ENCODE measurements at regions not wholly inside any gene's neighbourhood (a gene's known extent, or its start where the extent isn't known, plus 50 kb on each side); places are given as distances from the start of the nearest gene placed in this dataset.
A peak's percentile ranks its signal among the peaks of the same experiment; 100 is the strongest.
"Not testable (repeated sequence)": the region's sequence is repeated elsewhere in the genome, so short reads cannot be mapped to it uniquely, and the experiment has no call there.

DNA sequence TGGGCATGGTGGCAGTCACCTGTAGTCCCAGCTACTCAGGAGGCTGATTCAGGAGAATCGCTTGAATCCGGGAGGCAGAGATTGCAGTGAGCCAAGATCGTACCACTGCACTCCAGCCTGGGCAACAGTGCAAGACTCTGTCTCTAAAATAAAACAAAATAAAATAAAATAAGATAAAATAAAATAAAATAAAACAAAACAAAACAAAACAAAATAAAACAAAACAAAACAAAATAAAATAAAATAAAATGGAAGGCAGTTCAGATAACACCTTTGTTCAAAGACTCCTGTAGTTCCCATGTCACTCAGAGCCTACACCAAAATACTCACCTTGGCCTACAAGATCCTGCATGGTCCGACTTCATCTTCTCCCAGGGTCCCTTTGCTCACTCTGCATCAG, 61.3 kb downstream of the SYF2 start:
- not testable (repeated sequence) for DNase-seq

GRCh38 chr1:25170439-25170838, 61.9 kb downstream of the SYF2 start:
- no peak for DNase-seq

- DNase-seq = no peak
Observed at GRCh38 chr1:25169610-25170009, 62.7 kb downstream of the SYF2 start.

DNA sequence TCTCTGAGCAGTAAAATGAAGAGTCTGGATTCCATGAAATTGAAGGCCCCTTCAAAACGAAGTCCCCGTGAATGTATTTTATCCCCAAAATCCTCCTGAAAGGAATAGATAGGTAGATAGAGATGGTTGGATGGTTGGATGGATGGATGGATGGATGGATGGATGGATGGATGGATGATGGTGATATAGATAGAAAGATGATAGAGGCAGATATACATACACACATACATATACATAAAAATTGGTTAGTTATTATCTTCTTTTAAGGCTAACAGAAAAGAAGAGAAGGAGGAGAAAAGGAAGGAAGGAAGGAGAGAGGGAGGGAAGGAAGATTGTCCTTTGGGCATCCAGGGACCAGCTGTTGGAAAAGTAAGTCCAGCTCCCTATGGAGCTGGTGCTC, 63.1 kb downstream of the SYF2 start:
- DNase-seq = no peak

DNA sequence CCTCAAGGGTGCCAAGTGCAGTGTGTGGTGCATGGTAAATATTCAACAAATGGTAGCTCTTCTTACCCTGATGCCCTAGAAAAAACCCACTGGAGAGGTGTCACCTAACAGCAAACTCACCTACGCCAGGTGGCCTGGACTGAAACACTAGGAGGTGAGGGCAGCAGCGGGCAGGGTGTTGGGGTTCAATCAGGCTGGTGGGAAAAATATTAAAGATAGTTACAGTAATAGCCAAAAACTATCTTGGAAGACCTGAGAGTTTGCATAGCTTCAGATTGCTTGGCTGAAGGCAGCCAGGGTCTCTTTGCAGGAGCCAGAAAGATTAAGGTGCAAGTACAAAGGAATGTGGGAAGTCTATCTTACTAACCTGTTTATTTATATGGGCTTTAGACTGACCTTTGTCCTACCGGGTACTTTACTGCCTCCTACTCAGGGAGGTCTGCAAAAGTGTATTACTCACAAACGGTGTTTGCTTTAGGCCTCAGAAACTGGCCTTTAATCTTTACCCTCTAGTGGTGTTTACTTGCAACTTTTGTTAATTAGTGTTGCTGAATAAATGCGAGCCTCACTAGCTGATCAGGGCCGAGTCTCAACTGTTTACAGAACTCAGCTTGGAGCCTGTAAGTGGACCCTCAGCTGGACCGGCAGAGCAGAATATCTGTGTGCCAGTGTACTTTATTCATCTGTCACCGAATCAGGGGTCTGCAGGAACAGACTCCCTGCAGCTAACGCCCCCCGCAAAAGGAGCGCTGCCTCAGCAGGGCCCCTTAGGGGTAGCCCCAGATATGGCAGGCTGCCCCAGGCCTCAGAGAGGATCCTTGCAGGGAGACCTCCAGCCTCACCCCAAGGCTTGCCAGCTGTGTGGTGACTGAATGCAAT, 63.9 kb downstream of the SYF2 start:
- DNase-seq = no peak

DNA sequence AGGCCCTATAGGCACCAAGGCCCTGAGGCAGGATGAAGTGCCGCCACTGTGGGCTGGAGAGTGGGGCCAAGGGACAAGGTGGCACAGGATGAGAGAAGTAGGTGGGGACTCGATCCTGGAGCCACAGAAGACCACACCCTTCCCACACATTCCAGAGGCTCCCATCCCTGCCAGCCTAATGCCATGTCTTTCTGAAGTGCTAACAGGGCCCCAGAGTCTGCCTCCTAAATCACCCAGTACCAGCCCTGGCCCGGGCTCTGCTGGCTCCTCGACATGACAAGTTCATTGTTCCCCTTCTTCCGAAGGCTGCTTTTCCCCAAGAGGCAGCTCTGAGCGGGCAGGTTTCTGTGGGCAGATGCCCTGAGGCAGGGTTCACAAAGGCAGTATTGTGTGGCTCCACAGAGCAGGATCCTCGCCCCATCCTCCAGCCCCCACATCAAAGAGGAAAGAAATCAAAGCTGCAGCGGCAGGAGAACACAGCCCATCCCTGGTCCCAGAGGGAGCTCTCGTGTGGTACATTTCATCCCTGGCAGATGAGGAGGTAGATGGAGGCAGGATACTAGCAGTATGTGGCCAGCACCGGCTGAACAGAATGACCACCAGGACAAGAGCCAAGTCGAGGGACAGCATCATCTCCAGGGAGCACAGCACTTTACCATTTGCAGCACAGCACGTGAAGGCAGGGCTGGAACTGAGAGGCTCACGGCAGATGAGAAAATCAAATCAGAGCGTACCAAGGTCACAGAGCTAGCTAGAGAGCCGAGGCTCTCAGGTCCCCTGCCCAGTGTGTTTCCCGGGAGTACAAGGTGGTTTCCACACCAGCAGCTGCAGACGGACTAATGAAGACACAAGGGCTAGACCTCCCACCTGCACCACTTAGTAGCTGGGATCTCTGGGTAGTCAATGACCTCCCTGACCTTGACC, 64.8 kb downstream of the SYF2 start:
- no peak for DNase-seq

DNA sequence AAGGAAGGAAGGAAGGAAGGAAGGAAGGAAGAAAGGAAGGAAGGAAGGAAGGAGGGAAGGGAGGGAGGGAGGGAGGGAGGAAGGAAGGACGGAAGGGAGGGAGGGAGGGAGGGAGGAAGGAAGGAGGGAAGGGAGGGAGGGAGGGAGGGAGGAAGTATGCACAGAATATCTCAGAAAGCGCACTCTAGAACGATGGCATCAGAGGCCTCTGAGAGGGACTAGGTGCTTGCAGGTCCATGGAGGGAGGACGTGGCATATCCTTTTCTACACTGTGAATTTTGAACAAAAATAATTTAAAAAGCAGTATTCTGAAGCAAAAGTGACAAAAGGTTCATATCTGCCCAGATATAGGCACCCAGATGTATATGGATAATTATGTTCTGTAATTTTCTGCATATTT, 65.5 kb downstream of the SYF2 start:
- no peak for DNase-seq

GRCh38 chr1:25163986-25164385, 68.3 kb downstream of the SYF2 start:
- DNase-seq = no peak

- no peak for DNase-seq
Observed at GRCh38 chr1:25161981-25162380, 70.3 kb downstream of the SYF2 start.

DNA sequence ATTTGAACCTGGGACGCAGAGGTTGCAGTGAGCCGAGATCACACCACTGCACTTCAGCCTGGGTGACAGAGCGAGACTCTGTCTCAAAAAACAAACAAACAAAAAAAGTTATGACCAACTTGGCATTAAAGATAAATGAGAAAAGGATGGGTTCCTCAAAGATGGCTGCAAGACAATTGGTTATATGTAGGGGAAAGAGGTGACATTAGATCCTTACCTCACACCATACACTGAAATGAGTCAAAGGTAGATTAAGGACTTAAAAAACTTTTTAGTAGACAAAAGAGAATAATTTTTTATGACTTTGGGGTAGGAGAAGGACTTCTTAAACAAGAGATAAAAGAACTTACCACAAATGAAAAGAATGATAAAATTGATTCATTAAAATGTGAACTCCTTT, 74.5 kb downstream of the SYF2 start:
- DNase-seq = no peak

DNA sequence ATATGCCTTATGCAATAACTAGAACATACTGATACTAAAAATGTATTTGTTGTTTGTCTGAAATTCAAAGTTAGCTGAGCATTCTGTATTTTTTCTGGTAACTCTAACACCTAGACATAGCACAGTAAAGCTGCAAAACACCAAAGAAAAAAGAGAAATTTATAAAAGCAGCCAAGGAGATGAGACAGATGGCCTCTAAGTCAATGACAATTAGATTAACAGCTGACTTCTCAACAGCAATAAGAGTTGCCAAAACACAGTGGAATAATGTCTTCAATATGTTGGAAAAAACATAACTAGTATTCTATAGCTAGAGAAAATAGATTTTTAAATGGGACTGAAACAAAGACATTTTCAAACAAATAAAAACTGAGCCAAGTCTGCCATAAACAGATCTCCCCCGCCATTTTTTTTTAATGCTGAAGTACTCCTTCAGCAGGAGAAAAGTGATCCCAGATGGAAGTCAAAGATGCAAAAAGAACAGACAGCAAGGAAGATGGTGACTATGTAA, 81.3 kb downstream of the SYF2 start:
- DNase-seq = no peak

GRCh38 chr1:25148673-25149300, 83.5 kb downstream of the SYF2 start:
- DNase-seq = peak; percentile 56

GRCh38 chr1:25146451-25146855, 85.8 kb downstream of the SYF2 start:
- DNase-seq = no peak

DNA sequence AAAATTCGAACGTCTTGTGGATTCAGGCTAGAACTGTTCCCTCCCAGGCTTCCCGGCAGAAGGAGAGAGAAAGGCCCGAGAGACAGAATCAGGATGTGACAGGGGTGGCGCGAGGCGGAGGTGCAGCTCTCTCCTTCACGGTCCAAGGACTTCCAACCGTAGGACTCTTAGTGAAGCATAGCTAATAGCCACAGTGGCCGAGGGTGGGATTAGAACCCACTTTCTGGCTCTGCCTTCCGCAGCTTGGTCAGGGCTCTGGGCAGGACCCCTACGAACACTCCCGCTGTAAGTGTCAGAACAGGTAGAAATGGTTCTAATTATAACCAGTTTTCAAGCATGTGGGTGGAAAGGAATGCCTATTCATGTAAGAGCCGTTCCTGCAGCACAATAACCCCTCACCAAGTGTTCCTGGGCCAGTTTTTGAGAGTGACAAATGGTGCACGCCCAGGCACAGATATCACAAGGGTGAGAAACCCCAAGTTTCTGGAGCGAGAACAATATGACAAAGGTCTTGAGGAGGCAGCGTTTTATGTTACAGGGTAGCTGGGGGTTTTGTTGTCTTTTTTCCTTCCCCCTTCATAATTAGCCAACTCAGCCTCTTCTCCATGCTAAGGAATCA, 86.4 kb downstream of the SYF2 start:
- DNase-seq = no peak

GRCh38 chr1:25140073-25140797, 92.1 kb downstream of the SYF2 start:
- DNase-seq = peak; percentile 4

- DNase-seq = no peak
Observed at GRCh38 chr1:25137521-25138395, 94.5 kb downstream of the SYF2 start.

- no peak for DNase-seq
Observed at GRCh38 chr1:25137106-25137505, 95.2 kb downstream of the SYF2 start.

- no peak for DNase-seq
Observed at GRCh38 chr1:25135909-25136308, 96.4 kb downstream of the SYF2 start.

DNA sequence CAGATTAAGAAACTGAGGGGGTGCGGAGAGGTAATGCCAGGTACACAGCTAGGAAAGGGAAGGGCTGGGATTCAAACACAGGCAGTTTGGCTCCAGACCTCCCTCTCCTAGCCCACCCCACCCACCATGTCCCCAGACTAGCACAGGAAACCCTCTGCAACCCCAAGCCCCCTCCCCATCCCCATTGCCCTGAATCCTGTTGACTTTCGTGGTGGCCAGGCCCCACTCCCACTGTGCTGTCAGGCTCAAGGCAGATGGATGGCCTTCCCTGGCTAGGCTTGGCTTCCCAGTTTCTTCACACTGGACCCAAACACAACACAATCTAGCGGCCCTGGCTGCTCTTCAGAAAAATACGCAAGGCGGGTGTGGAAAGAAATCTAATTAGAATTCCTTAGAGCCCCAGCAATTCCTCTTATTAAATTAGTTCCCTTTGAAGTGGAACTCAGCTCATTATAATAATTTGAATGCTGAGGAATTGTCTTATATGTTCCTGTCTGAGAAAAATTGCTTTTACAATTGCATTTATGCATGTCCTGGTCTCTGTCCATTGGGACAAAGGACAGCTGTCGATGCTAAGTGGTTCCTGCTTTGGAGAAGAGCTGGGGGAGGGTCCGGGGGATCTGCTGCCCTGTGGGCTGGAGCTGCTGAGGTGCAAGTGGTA, 97.4 kb downstream of the SYF2 start:
- DNase-seq = no peak

DNA sequence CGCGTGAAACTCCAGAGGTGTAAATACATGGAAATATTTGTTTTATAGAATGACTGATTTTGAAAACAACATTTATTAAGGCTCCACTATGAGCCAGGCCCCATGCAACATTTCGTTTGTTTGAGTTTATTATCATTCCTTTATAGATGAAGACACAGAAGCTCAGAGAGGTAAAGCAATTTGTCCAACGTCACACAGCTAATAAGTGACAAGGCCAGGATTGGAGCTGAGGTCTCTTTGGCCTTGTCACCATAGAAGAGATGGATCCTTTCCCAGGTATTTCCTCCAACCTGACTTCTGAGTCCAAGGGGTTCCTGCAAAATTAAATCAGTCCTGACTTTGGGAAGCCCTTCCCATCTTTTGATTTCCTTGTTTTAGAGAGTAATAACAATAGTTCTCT, 98.0 kb downstream of the SYF2 start:
- DNase-seq = no peak
